ENCODE measurements at regions not wholly inside any gene's neighbourhood (a gene's known extent, or its start where the extent isn't known, plus 50 kb on each side); places are given as distances from the start of the nearest gene placed in this dataset.

- no peak overlapping the region for H3K4me2 ChIP-seq (ENCODE audit: insufficient read depth, low read length)
- in situ Hi-C loops (cut with MboI), result no loop called here
- no peak for FAIRE-seq
These were observed 155.2 kb downstream of the GAS1 start for GRCh38 chr9:86792136-86792535.

More at GRCh38 chr9:86792136-86792535, 155.2 kb downstream of the GAS1 start:
- Histone ChIP-seq H3K36me3 (ENCODE audit: control insufficient read depth, insufficient read depth, low read length) (no peaks in the 10 kb centered on the region), H3K9ac (ENCODE audit: insufficient read depth in 1 of 2, low read depth in 2 of 2, low read length in 2 of 2) (no peak overlapping the region), H3K4me3 (no peak overlapping the region), H3K79me2 (ENCODE audit: control insufficient read depth, insufficient read depth, low read length) (no peaks in the 10 kb centered on the region), H2AFZ (ENCODE audit: low read depth, low read length) (no peak overlapping the region), H4K20me1 (replicated peaks; ENCODE audit: control insufficient read depth, insufficient read depth, low read length) (no peaks in the 10 kb centered on the region), H3K4me1 (replicated peaks in 1 of 2; ENCODE audit: control insufficient read depth in 2 of 2, insufficient read depth in 2 of 2, low read length in 2 of 2) (no peaks in the 10 kb centered on the region), H3K9me1 (ENCODE audit: control insufficient read depth, insufficient read depth, low read length) (no peaks in the 10 kb centered on the region), H3K27ac (ENCODE audit: extremely low read depth, low read depth, low read length) (no peak overlapping the region), H3K27me3 (ENCODE audit: control insufficient read depth in 2 of 2, insufficient read depth in 2 of 2, low read length in 2 of 2) (peaks cover 0 to 3% of the 10 kb centered on the region in 2 experiments; a peak in 2 of 5 replicates), H3K9me3 (replicated peaks; ENCODE audit: control insufficient read depth, insufficient read depth, low read depth, low read length) (no peaks in the 10 kb centered on the region)
- BruUV-seq (replicated peaks), result no TSS peak
- CTCF ChIA-PET (ENCODE audit: low intra/inter-chr PET ratio), result no interaction called here
- DNase-seq (ENCODE audit: extremely low read depth in 1 of 4, low spot score in 3 of 4), result no peak
- no peak for ATAC-seq
- POLR2A ChIA-PET, result interaction anchor here (0.7 kb wide), 1 partner anchor 189 kb away, joined by 3 read pairs; no protein-coding TSS in a partner anchor
- 2% methylated on average over 3 of the region's 3 CpGs for WGBS (ENCODE audit: insufficient coverage, low coverage, missing lambda C conversion rate)
- intact Hi-C loops (cut with micrococcal nuclease), result no loop called here
- TF ChIP-seq RUNX1 (IDR thresholded peaks at IDR 0.05; ENCODE audit: low read depth), result no peak
- TF ChIP-seq BCOR (IDR thresholded peaks at IDR 0.05), result no peak
- no peak for TF ChIP-seq L3MBTL2 (IDR thresholded peaks at IDR 0.05)
- no peak for TF ChIP-seq MCM3 (IDR thresholded peaks at IDR 0.05)
- no peak for TF ChIP-seq ZBTB1 (CRISPR knock-in tag; IDR thresholded peaks at IDR 0.05; ENCODE audit: borderline replicate concordance, low read depth)
- TF ChIP-seq ATF3 (IDR thresholded peaks at IDR 0.05), result 0 out of 2 replicates have a peak, but pooled peaks have one; percentile 14
- no peak for TF ChIP-seq ATF3 (CRISPR knock-in tag; conservative IDR thresholded peaks at IDR 0.05)
- no peak for TF ChIP-seq SAP30 (IDR thresholded peaks at IDR 0.05; ENCODE audit: borderline replicate concordance, insufficient read depth, low read depth, low read length, poor library complexity, severe bottlenecking)
- TF ChIP-seq SAFB (IDR thresholded peaks at IDR 0.05; ENCODE audit: borderline replicate concordance, low read depth, low read length), result no peak
- no peak for TF ChIP-seq TCF7L2 (IDR thresholded peaks at IDR 0.05; ENCODE audit: low read depth, low read length)
- TF ChIP-seq FUS (optimal IDR thresholded peaks at IDR 0.05; ENCODE audit: low read depth, low read length), result no peak
- TF ChIP-seq FOSL1 (tag; conservative IDR thresholded peaks at IDR 0.05), result peak; percentile 77
- no peak for TF ChIP-seq THRA (IDR thresholded peaks at IDR 0.05)
- TF ChIP-seq NFYB (IDR thresholded peaks at IDR 0.05; ENCODE audit: extremely low read depth, insufficient read length), result no peak
- TF ChIP-seq MTF1 (CRISPR knock-in tag; IDR thresholded peaks at IDR 0.05; ENCODE audit: borderline replicate concordance), result no peak
- TF ChIP-seq PREB (CRISPR knock-in tag; IDR thresholded peaks at IDR 0.05), result no peak

Measured in K562 (cell line).